Endothelial cell of umbilical vein (primary cell): ENCODE measurements at regions not wholly inside any gene's neighbourhood (a gene's known extent, or its start where the extent isn't known, plus 50 kb on each side); places are given as distances from the start of the nearest gene placed in this dataset.

Experiments used
- BruUV-seq: library from RNA; stranded (reverse); fragments of 400-500 nt; replicated peaks from 2 replicates; lab custom pipeline; 2021; lab: Mats Ljungman, UMichigan
- CTCF ChIA-PET: fragments of 300-600, 350-600 bp; sonication (Branson Sonifier 250); formaldehyde crosslinking; loops from one replicate; lab custom pipeline; 2021; ENCODE audit warnings: antibody characterized with exemption, inconsistent platforms; lab: Charles Lee
- POLR2A ChIA-PET: fragments of 300-600, 350-600 bp; sonication (Branson Sonifier 250); formaldehyde crosslinking; loops from one replicate; lab custom pipeline; 2021; ENCODE audit warnings: antibody characterized with exemption, inconsistent platforms; lab: Charles Lee
- DNase-seq: peaks from one replicate; pipeline ENCODE4 v3.0.0-alpha.2; 2011; ENCODE audit warnings: low read depth, low spot score
- FAIRE-seq: peaks from 2 replicates; lab custom pipeline; 2011; peaks lifted over from hg19 to GRCh38; lab: Jason Lieb, UNC
- H2AFZ ChIP-seq: 2 replicates; pipeline ENCODE4 v1.6.0; 2012; ENCODE audit warnings: low read depth, low read length, control low read depth, inconsistent platforms
- H3K27ac ChIP-seq: 2 replicates; pipeline ENCODE4 v1.5.1; 2011; ENCODE audit warnings: low read depth, mild to moderate bottlenecking, control low read depth, low read length, moderate library complexity; ENCODE audit not compliant: insufficient read depth
- H3K27me3 ChIP-seq, 2 experiments: 2 replicates each; pipeline versions ENCODE4 v1.6.0 to v1.6.1; 2011; ENCODE audit warnings: low read length in 2 of 2, mixed read lengths in 1 of 2; ENCODE audit not compliant: control insufficient read depth in 2 of 2, insufficient read depth in 2 of 2
- H3K36me3 ChIP-seq, 2 experiments: 2 replicates in 1 of 2; 3 replicates in 1 of 2; pipeline ENCODE4 v1.5.1; 2011; ENCODE audit warnings: low read length in 2 of 2, mild to moderate bottlenecking in 1 of 2, moderate library complexity in 1 of 2; ENCODE audit not compliant: control insufficient read depth in 2 of 2, insufficient read depth in 2 of 2; ENCODE audit errors: extremely low read depth in 1 of 2
- H3K4me1 ChIP-seq: 3 replicates; pipeline ENCODE4 v1.5.1; 2011; ENCODE audit warnings: mild to moderate bottlenecking, low read length; ENCODE audit not compliant: control insufficient read depth, insufficient read depth; ENCODE audit errors: extremely low read depth
- H3K4me2 ChIP-seq: 2 replicates; pipeline ENCODE4 v1.6.1; 2011; ENCODE audit warnings: low read length, control low read depth, mixed read lengths; ENCODE audit not compliant: insufficient read depth
- H3K4me3 ChIP-seq, 3 experiments: fragments of 200-600 bp in 1 of 3; sonication (generic), shearing (Covaris generic) in 1 of 3; replicated peaks in 1 of 3; 2 replicates each; pipeline ENCODE4 v1.5.1; 2011 to 2016; ENCODE audit warnings: control low read depth in 3 of 3, low read length in 3 of 3, mild to moderate bottlenecking in 2 of 3, inconsistent platforms in 1 of 3, low read depth in 1 of 3, moderate library complexity in 1 of 3; ENCODE audit not compliant: insufficient read depth in 1 of 3
- H3K79me2 ChIP-seq: 2 replicates; pipeline ENCODE4 v1.6.0; 2012; ENCODE audit warnings: low read length, inconsistent platforms; ENCODE audit not compliant: control insufficient read depth, insufficient read depth
- H3K9ac ChIP-seq: replicated peaks from 2 replicates; pipeline ENCODE3; 2011; ENCODE audit warnings: low read length, control low read depth; ENCODE audit not compliant: insufficient read depth; ENCODE audit errors: extremely low read depth
- H3K9me1 ChIP-seq: replicated peaks from 3 replicates; pipeline ENCODE4 v1.6.0; 2011; ENCODE audit warnings: mild to moderate bottlenecking, low read length; ENCODE audit not compliant: control insufficient read depth, insufficient read depth; ENCODE audit errors: extremely low read depth
- H3K9me3 ChIP-seq: replicated peaks from 2 replicates; pipeline ENCODE4 v1.5.1; 2012; ENCODE audit warnings: low read length, inconsistent platforms; ENCODE audit not compliant: control insufficient read depth, insufficient read depth
- H4K20me1 ChIP-seq: replicated peaks from 2 replicates; pipeline ENCODE3; 2011; ENCODE audit warnings: mild to moderate bottlenecking, low read length; ENCODE audit not compliant: control insufficient read depth, insufficient read depth; ENCODE audit errors: extremely low read depth
- CTCF ChIP-seq, 2 donors: IDR thresholded peaks; 1 replicate in 1 of 2; 2 replicates in 1 of 2; pipeline ENCODE4 v1.5.1; 2011; ENCODE audit warnings: low read length in 2 of 2, mild to moderate bottlenecking in 2 of 2, moderate library complexity in 2 of 2, control low read depth in 1 of 2, inconsistent platforms in 1 of 2, low read depth in 1 of 2; ENCODE audit not compliant: insufficient read depth in 1 of 2; ENCODE audit errors: extremely low read depth in 1 of 2
- EZH2 ChIP-seq: IDR thresholded peaks from 2 replicates; pipeline ENCODE4 v1.6.1; 2012; ENCODE audit warnings: borderline replicate concordance, low read depth, mild to moderate bottlenecking, moderate library complexity, low read length, inconsistent platforms; ENCODE audit not compliant: severe bottlenecking
- FOS ChIP-seq: IDR thresholded peaks from 2 replicates; pipeline ENCODE4 v1.6.1; 2011; ENCODE audit warnings: mild to moderate bottlenecking, low read length, moderate library complexity, borderline replicate concordance; ENCODE audit not compliant: insufficient read depth
- GATA2 ChIP-seq: IDR thresholded peaks from 2 replicates; pipeline ENCODE4 v1.7.0; 2011; ENCODE audit warnings: low read depth, mild to moderate bottlenecking, moderate library complexity, mixed read lengths, low read length; ENCODE audit not compliant: insufficient read length, insufficient read depth
- JUN ChIP-seq: IDR thresholded peaks from 2 replicates; pipeline ENCODE4 v1.6.1; 2011; ENCODE audit warnings: borderline replicate concordance, low read depth; ENCODE audit not compliant: insufficient read length, insufficient read depth
- MAX ChIP-seq: IDR thresholded peaks from 2 replicates; pipeline ENCODE4 v1.6.1; 2011; ENCODE audit not compliant: insufficient read depth, insufficient read length
- MYC ChIP-seq: IDR thresholded peaks from one replicate; pipeline ENCODE4 v1.6.1; 2011; ENCODE audit warnings: mild to moderate bottlenecking, low read depth, low read length
- POLR2A ChIP-seq: IDR thresholded peaks from 2 replicates; pipeline ENCODE4 v1.6.1; 2012; ENCODE audit warnings: low read depth, mild to moderate bottlenecking, control low read depth, low read length
- POLR2AphosphoS5 ChIP-seq: IDR thresholded peaks from 2 replicates; pipeline ENCODE4 v1.6.1; 2012; ENCODE audit warnings: low read depth, mild to moderate bottlenecking, control low read depth, low read length, moderate library complexity; ENCODE audit not compliant: insufficient read depth
- dilution Hi-C: fragments of 300-500 bp; cut with MboI; formaldehyde crosslinking; loops from one replicate; pipeline ENCODE4 v1.15.0; 2019; ENCODE audit warnings: low sequenced_read_pairs; ENCODE audit not compliant: extremely low pct_ligation_motif_present
- intact Hi-C: fragments of 100-400 bp; cut with micrococcal nuclease; formaldehyde crosslinking; loops from one replicate; pipeline ENCODE4 v1.10.0; 2022

GRCh38 chr18:1034971-1035370 is 130.3 kb downstream of the ADCYAP1 start:
- intact Hi-C loops (no loop called here), dilution Hi-C loops (no loop called here)
- no peaks in the 10 kb centered on the region for H3K79me2 ChIP-seq
- ChIA-PET POLR2A (interaction anchor here (0.6 kb wide), 1 partner anchor 37 kb away, joined by 10 read pairs; no protein-coding TSS in a partner anchor), CTCF (no interaction called here)
- H3K4me3 ChIP-seq, result no peak overlapping the region
- H3K9ac ChIP-seq, result no peak overlapping the region
- no peaks in the 10 kb centered on the region for H3K36me3 ChIP-seq
- FAIRE-seq (no peak), DNase-seq (no peak)
- no peaks in the 10 kb centered on the region for H3K9me1 ChIP-seq
- no peaks in the 10 kb centered on the region for H4K20me1 ChIP-seq
- BruUV-seq, result no TSS peak
- no peaks in the 10 kb centered on the region for H3K4me1 ChIP-seq
- no peaks in the 10 kb centered on the region for H3K9me3 ChIP-seq
- no peaks in the 10 kb centered on the region for H3K27me3 ChIP-seq
- TF ChIP-seq CTCF (IDR thresholded peaks at IDR 0.05; ENCODE audit: extremely low read depth in 1 of 2, insufficient read depth in 1 of 2, low read depth in 1 of 2, low read length in 2 of 2), result no peak
- no peak for TF ChIP-seq FOS
- TF ChIP-seq JUN, result no peak
- TF ChIP-seq EZH2, result no peak
- TF ChIP-seq POLR2A, result no peak
- TF ChIP-seq MYC, result no peak
- no peak for TF ChIP-seq MAX
- TF ChIP-seq GATA2, result no peak
- no peak for TF ChIP-seq POLR2AphosphoS5
- no peak overlapping the region for H3K4me2 ChIP-seq
- H3K27ac ChIP-seq, result no peak overlapping the region
- no peak overlapping the region for H2AFZ ChIP-seq
